Activated CD8-positive, alpha-beta T cell treated with anti-CD3 and anti-CD28 coated beads for 36 hours (primary cell): ENCODE measurements at regions not wholly inside any gene's neighbourhood (a gene's known extent, or its start where the extent isn't known, plus 50 kb on each side); places are given as distances from the start of the nearest gene placed in this dataset.

Experiments used
- ATAC-seq: fragments of 200-7000 bp; cut with Tn5 transposase; one replicate; pipeline ENCODE4 v1.10.0; 2021; ENCODE audit warnings: mild to moderate bottlenecking, moderate library complexity
- CTCF ChIA-PET: fragments of 350-600 bp; sonication (Branson Sonifier 250); formaldehyde crosslinking; loops from one replicate; lab custom pipeline; 2021; ENCODE audit warnings: antibody characterized with exemption; lab: Charles Lee
- POLR2A ChIA-PET: fragments of 350-600 bp; sonication (Branson Sonifier 250); formaldehyde crosslinking; loops from one replicate; lab custom pipeline; 2021; ENCODE audit warnings: antibody characterized with exemption; lab: Charles Lee
- DNase-seq: peaks from one replicate; pipeline ENCODE4 v3.0.0-alpha.2; 2020
- H3K27ac Mint-ChIP-seq: one replicate; pipeline ENCODE4 v1.8.0; 2021; ENCODE audit warnings: mild to moderate bottlenecking, mixed read lengths
- H3K27me3 Mint-ChIP-seq: one replicate; pipeline ENCODE4 v1.8.0; 2021; ENCODE audit warnings: mixed read lengths
- H3K36me3 Mint-ChIP-seq: one replicate; pipeline ENCODE4 v1.8.0; 2021; ENCODE audit warnings: low read depth, mixed read lengths
- H3K4me1 Mint-ChIP-seq: one replicate; pipeline ENCODE4 v1.8.0; 2021; ENCODE audit warnings: low read depth, mixed read lengths
- H3K4me3 Mint-ChIP-seq: one replicate; pipeline ENCODE4 v1.8.0; 2021; ENCODE audit warnings: mild to moderate bottlenecking, moderate library complexity, mixed read lengths
- H3K9me3 Mint-ChIP-seq: one replicate; pipeline ENCODE4 v1.8.0; 2021; ENCODE audit warnings: mixed read lengths
- CTCF ChIP-seq: fragments of 200-600 bp; IDR thresholded peaks from one replicate; pipeline ENCODE4 v1.8.0; 2022; ENCODE audit warnings: antibody characterized with exemption, mild to moderate bottlenecking
- intact Hi-C: fragments of 100-400 bp; cut with micrococcal nuclease; formaldehyde crosslinking; loops from one replicate; pipeline ENCODE4 v1.10.0; 2022

GRCh38 chr4:152104901-152105357 lies 344.1 kb upstream of the GATB start:
- peaks cover 12% of the 10 kb centered on the region for H3K36me3 Mint-ChIP-seq
- intact Hi-C loops: no loop called here
- no peak for TF ChIP-seq CTCF
- no peaks in the 10 kb centered on the region for H3K27me3 Mint-ChIP-seq
- peak overlapping the region; percentile 96 for H3K27ac Mint-ChIP-seq
- CTCF ChIA-PET: interaction anchor here (1.7 kb wide), 1 partner anchor 11 kb away, joined by 3 read pairs; no protein-coding TSS in a partner anchor
- POLR2A ChIA-PET: interaction anchor here (1.1 kb wide), 1 partner anchor 1003 kb away, joined by 4 read pairs; no protein-coding TSS in a partner anchor
- H3K4me3 Mint-ChIP-seq: no peak overlapping the region
- DNase-seq: no peak
- peaks cover 87% of the 10 kb centered on the region for H3K4me1 Mint-ChIP-seq
- H3K9me3 Mint-ChIP-seq: no peaks in the 10 kb centered on the region
- ATAC-seq: no peak

- Mint-ChIP-seq H3K27ac (peak overlapping the region; percentile 96), H3K4me3 (no peak overlapping the region), H3K36me3 (peaks cover 12% of the 10 kb centered on the region), H3K9me3 (no peaks in the 10 kb centered on the region), H3K4me1 (peaks cover 87% of the 10 kb centered on the region), H3K27me3 (no peaks in the 10 kb centered on the region)
- intact Hi-C loops: no loop called here
- ATAC-seq (no peak), DNase-seq (no peak)
- ChIA-PET CTCF (no interaction called here), POLR2A (interaction anchor here (1.1 kb wide), 1 partner anchor 1003 kb away, joined by 4 read pairs; no protein-coding TSS in a partner anchor)
- TF ChIP-seq CTCF: no peak
These were observed 343.5 kb upstream of the GATB start for GRCh38 chr4:152104356-152104755.

GRCh38 chr4:152103181-152103901 lies 342.5 kb upstream of the GATB start:
- ChIA-PET POLR2A (no interaction called here), CTCF (interaction anchor here (1.1 kb wide), 1 partner anchor 47 kb away, joined by 4 read pairs; no protein-coding TSS in a partner anchor)
- Mint-ChIP-seq H3K4me3 (no peak overlapping the region), H3K9me3 (no peaks in the 10 kb centered on the region), H3K4me1 (peaks cover 85% of the 10 kb centered on the region), H3K36me3 (peaks cover 12% of the 10 kb centered on the region), H3K27ac (peak overlapping the region; percentile 96), H3K27me3 (no peaks in the 10 kb centered on the region)
- ATAC-seq (no peak), DNase-seq (no peak)
- no peak for TF ChIP-seq CTCF
- intact Hi-C loops: no loop called here

- peaks cover 12% of the 10 kb centered on the region for H3K36me3 Mint-ChIP-seq
- TF ChIP-seq CTCF: no peak
- DNase-seq: peak; percentile 21
- H3K27me3 Mint-ChIP-seq: no peaks in the 10 kb centered on the region
- H3K27ac Mint-ChIP-seq: peak overlapping the region; percentile 96
- peak overlapping the region; percentile 77 for H3K4me3 Mint-ChIP-seq
- ChIA-PET CTCF (interaction anchor here (1.1 to 1.6 kb wide), 2 partner anchors 10 to 46 kb away, joined by 4 to 5 read pairs; no protein-coding TSS in a partner anchor), POLR2A (interaction anchor here (0.8 to 1.2 kb wide), 2 partner anchors 14 to 433 kb away, joined by 3 to 4 read pairs; partner anchors contain the start of gene FBXW7)
- no peaks in the 10 kb centered on the region for H3K9me3 Mint-ChIP-seq
- intact Hi-C loops: no loop called here
- peaks cover 80% of the 10 kb centered on the region for H3K4me1 Mint-ChIP-seq
- ATAC-seq: no peak
These were observed 341.7 kb upstream of the GATB start for GRCh38 chr4:152102436-152103000.
